Thoracic aorta (tissue), 2 donors: ENCODE measurements at regions not wholly inside any gene's neighbourhood (a gene's known extent, or its start where the extent isn't known, plus 50 kb on each side); places are given as distances from the start of the nearest gene placed in this dataset.

Experiments used
- ATAC-seq: fragments of 150-250 bp; one replicate; pipeline ENCODE4 v1.8.0; 2017; ENCODE audit warnings: low read depth; ENCODE audit not compliant: insufficient number of reproducible peaks, low FRiP score
- DNase-seq: peaks from one replicate; pipeline ENCODE4 v3.0.0-alpha.2; 2020; ENCODE audit warnings: low spot score
- H3K27ac ChIP-seq, 2 donors: fragments of 200-600 bp; sonication (generic); 1 replicate in 1 of 2; 2 replicates in 1 of 2; pipeline ENCODE4 v1.5.1; 2016; ENCODE audit warnings: mild to moderate bottlenecking in 2 of 2, moderate library complexity in 2 of 2
- H3K27me3 ChIP-seq: fragments of 200-600 bp; sonication (generic); replicated peaks from 2 replicates; pipeline ENCODE4 v1.6.0; 2016; ENCODE audit warnings: mild to moderate bottlenecking; ENCODE audit not compliant: insufficient read depth
- H3K36me3 ChIP-seq: fragments of 200-600 bp; sonication (generic); one replicate; pipeline ENCODE4 v1.5.1; 2016
- H3K4me1 ChIP-seq, 2 donors: fragments of 200-600 bp; sonication (generic); 1 replicate in 1 of 2; 2 replicates in 1 of 2; pipeline versions ENCODE4 v1.5.1 to v1.6.0; 2016; ENCODE audit warnings: low read depth in 2 of 2, mild to moderate bottlenecking in 1 of 2; ENCODE audit not compliant: control insufficient read depth in 1 of 2
- H3K4me3 ChIP-seq: fragments of 200-600 bp; sonication (generic); 2 replicates; pipeline ENCODE4 v1.5.1; 2016; ENCODE audit warnings: mild to moderate bottlenecking
- H3K9me3 ChIP-seq: fragments of 200-600 bp; sonication (generic); 2 replicates; pipeline ENCODE4 v1.5.1; 2016
- TF ChIP-seq, protein P1 (sequence below): fragments of 200-600 bp; sonication (generic); IDR thresholded peaks from one replicate; pipeline ENCODE4 v1.5.1; 2019; ENCODE audit warnings: antibody characterized with exemption

DNA sequence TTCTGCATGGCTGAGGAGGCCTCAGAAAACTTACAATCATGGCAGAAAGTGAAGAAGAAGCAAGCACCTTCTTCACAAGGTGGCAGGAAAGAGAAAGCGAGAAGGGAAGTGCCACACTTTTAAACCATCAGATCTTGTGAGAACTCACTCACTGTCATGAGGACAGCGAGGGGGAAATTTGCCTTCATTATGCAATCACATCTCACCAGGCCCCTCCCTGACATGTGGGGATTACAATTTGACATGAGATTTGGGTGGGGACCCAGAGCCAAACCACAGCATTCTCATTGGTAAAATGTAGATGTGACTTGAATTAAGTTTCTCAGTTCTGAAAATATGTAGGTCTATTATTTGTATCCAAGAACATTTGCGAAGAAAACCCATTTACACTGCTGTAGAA is 854.8 kb downstream of the EPHA4 start:
- no peak overlapping the region for H3K4me3 ChIP-seq

DNA sequence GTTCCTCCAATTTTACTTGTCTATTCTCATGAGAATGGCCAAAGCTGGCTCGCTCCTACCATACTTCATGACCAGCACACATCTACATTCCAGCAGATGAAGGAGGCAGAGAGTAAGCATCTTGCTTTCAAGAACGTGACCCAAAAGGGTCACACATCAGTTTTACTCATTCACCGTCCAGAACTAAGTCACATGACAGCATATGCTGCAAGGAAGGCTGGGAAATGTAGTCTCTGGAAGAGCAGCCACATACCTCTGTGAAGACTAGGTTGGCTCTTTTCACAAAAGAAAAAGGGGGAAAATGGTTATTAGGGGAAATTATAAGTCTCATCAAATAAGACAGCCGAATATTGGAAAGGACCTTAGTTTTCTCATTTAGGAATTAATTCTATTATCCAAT is 835.3 kb downstream of the EPHA4 start:
- Histone ChIP-seq H3K27me3 (no peaks in the 10 kb centered on the region), H3K36me3 (no peaks in the 10 kb centered on the region), H3K4me1 (no peaks in the 10 kb centered on the region), H3K4me3 (no peak overlapping the region), H3K27ac (no peak overlapping the region), H3K9me3 (no peaks in the 10 kb centered on the region)
- ATAC-seq (no peak), DNase-seq (no peak)
- TF ChIP-seq, protein P1, sequence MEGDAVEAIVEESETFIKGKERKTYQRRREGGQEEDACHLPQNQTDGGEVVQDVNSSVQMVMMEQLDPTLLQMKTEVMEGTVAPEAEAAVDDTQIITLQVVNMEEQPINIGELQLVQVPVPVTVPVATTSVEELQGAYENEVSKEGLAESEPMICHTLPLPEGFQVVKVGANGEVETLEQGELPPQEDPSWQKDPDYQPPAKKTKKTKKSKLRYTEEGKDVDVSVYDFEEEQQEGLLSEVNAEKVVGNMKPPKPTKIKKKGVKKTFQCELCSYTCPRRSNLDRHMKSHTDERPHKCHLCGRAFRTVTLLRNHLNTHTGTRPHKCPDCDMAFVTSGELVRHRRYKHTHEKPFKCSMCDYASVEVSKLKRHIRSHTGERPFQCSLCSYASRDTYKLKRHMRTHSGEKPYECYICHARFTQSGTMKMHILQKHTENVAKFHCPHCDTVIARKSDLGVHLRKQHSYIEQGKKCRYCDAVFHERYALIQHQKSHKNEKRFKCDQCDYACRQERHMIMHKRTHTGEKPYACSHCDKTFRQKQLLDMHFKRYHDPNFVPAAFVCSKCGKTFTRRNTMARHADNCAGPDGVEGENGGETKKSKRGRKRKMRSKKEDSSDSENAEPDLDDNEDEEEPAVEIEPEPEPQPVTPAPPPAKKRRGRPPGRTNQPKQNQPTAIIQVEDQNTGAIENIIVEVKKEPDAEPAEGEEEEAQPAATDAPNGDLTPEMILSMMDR = no peak

More for the DNA sequence above, 854.8 kb downstream of the EPHA4 start:
- Histone ChIP-seq H3K36me3 (no peaks in the 10 kb centered on the region), H3K27ac (no peak overlapping the region), H3K4me1 (no peaks in the 10 kb centered on the region), H3K9me3 (no peaks in the 10 kb centered on the region), H3K27me3 (no peaks in the 10 kb centered on the region)
- DNase-seq = no peak
- TF ChIP-seq, protein P1 = no peak
- no peak for ATAC-seq

DNA sequence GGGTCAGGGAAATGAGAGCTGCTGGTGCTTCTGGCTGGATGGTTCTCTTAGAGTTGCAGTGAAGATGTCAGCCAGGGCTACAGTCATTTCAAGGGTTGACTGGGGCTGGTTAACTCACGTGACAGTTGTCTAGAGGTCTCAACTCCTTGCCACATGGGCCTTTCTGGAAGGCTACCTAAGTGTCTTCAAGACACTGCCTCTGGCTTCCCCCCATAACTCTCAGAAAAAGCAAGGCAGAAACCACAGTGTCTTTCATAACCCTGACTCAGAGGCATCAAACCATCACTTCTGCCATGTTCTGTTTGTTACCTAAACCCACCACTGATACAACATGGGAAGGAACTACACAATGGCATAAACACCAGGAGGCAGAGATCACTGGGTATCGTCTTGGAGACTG is 828.9 kb downstream of the EPHA4 start:
- Histone ChIP-seq H3K36me3 (no peaks in the 10 kb centered on the region), H3K27me3 (no peaks in the 10 kb centered on the region), H3K4me1 (no peaks in the 10 kb centered on the region), H3K4me3 (no peak overlapping the region), H3K9me3 (no peaks in the 10 kb centered on the region), H3K27ac (no peak overlapping the region)
- DNase-seq = no peak
- TF ChIP-seq, protein P1 = no peak
- ATAC-seq = no peak

DNA sequence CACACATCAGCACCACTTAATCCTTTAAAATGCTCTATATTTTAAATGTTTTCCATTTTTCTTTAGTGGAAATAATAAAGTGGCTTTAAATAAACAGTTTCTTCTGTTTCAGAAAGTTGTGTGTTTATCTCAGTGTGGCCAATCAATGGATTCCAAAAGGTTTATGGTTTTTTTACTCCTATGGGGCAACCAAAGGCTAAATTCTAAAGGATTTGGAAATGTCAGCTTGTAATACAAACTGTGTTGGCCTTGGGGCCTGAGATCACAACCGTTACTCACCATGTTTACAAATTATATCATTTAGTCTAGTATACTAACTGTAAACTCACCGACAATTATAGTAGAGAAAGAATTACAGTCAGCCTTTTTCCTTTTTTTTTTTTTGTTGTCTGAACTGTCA is 827.2 kb downstream of the EPHA4 start:
- Histone ChIP-seq H3K9me3 (no peaks in the 10 kb centered on the region), H3K27me3 (no peaks in the 10 kb centered on the region), H3K36me3 (no peaks in the 10 kb centered on the region), H3K4me1 (no peaks in the 10 kb centered on the region), H3K4me3 (no peak overlapping the region), H3K27ac (no peak overlapping the region)
- TF ChIP-seq, protein P1 = no peak
- no peak for DNase-seq
- no peak for ATAC-seq

DNA sequence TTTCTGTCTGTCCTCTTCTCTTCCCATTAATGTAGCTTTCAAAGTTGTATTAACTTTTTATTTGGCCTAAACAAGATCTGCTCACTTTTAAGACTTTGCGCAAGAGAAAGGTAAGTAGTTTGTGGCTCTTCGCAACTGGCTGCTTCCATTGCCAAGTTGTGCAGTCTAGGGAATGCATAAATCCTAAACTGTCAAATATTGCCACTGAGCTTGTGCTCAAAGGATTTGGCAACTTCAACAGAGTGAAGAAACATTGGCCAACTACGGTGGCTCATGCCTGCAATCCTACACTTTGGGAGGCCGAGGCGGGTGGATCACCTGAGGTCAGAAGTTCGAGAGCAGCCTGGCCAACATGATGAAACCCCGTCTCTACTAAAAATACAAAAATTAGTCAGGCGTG is 826.4 kb downstream of the EPHA4 start:
- Histone ChIP-seq H3K27ac (no peak overlapping the region), H3K36me3 (no peaks in the 10 kb centered on the region), H3K27me3 (no peaks in the 10 kb centered on the region), H3K9me3 (no peaks in the 10 kb centered on the region), H3K4me1 (no peaks in the 10 kb centered on the region), H3K4me3 (no peak overlapping the region)
- DNase-seq (no peak), ATAC-seq (no peak)
- TF ChIP-seq, protein P1 = no peak
